Embryonic facial prominence (tissue), 1 donor: ENCODE measurements at regions not wholly inside any gene's neighbourhood (a gene's known extent, or its start where the extent isn't known, plus 50 kb on each side); places are given as distances from the start of the nearest gene placed in this dataset.

Source experiments
- DNase-seq: peaks from one replicate; pipeline ENCODE4 v3.0.0-alpha.2; 2016; ENCODE audit errors: extremely low spot score

GRCh38 chr18:29693334-29693733 lies 1349.2 kb downstream of the DSC3 start:
- DNase-seq: no peak

GRCh38 chr18:29681578-29681977 lies 1361.0 kb downstream of the DSC3 start:
- DNase-seq: no peak

- no peak for DNase-seq
These were observed 1378.1 kb downstream of the DSC3 start for GRCh38 chr18:29664278-29665036.

GRCh38 chr18:29661924-29662323 lies 1380.6 kb downstream of the DSC3 start:
- DNase-seq: no peak

GRCh38 chr18:29660777-29661176 lies 1381.8 kb downstream of the DSC3 start:
- DNase-seq: no peak

GRCh38 chr18:29653671-29654215 lies 1388.8 kb downstream of the DSC3 start:
- no peak for DNase-seq

- DNase-seq: no peak
These were observed 1389.7 kb downstream of the DSC3 start for GRCh38 chr18:29652797-29653196.

GRCh38 chr18:29651122-29651680 lies 1391.3 kb downstream of the DSC3 start:
- no peak for DNase-seq

- DNase-seq: no peak
These were observed 1393.7 kb downstream of the DSC3 start for GRCh38 chr18:29648891-29649290.

GRCh38 chr18:29647700-29648099 lies 1394.8 kb downstream of the DSC3 start:
- no peak for DNase-seq

- no peak for DNase-seq
These were observed 1398.3 kb downstream of the DSC3 start for GRCh38 chr18:29644276-29644675.

- DNase-seq: no peak
These were observed 1413.0 kb downstream of the DSC3 start for GRCh38 chr18:29629493-29630036.

- no peak for DNase-seq
These were observed 1416.4 kb downstream of the DSC3 start for GRCh38 chr18:29626094-29626493.

GRCh38 chr18:29616867-29617266 lies 1425.7 kb downstream of the DSC3 start:
- no peak for DNase-seq

GRCh38 chr18:29608982-29609381 lies 1432.1 kb upstream of the CDH2 start:
- DNase-seq: no peak

GRCh38 chr18:29605365-29605764 lies 1428.4 kb upstream of the CDH2 start:
- DNase-seq: no peak

- no peak for DNase-seq
These were observed 1420.0 kb upstream of the CDH2 start for GRCh38 chr18:29596959-29597358.

GRCh38 chr18:29594493-29594892 lies 1417.6 kb upstream of the CDH2 start:
- DNase-seq: no peak

GRCh38 chr18:29588446-29589100 lies 1411.6 kb upstream of the CDH2 start:
- DNase-seq: no peak

- no peak for DNase-seq
These were observed 1409.3 kb upstream of the CDH2 start for GRCh38 chr18:29586210-29586609.

GRCh38 chr18:29560270-29560669 lies 1383.3 kb upstream of the CDH2 start:
- DNase-seq: no peak

GRCh38 chr18:29556070-29556469 lies 1379.1 kb upstream of the CDH2 start:
- no peak for DNase-seq

- DNase-seq: no peak
These were observed 1372.8 kb upstream of the CDH2 start for GRCh38 chr18:29549759-29550158.
